Neural cell (in vitro differentiated cells): ENCODE measurements at regions not wholly inside any gene's neighbourhood (a gene's known extent, or its start where the extent isn't known, plus 50 kb on each side); places are given as distances from the start of the nearest gene placed in this dataset.

ENCODE experiments used
- EP300 ChIP-seq: fragments of 450-650 bp; conservative IDR thresholded peaks from 2 replicates; pipeline ENCODE4 v1.6.1; 2014; ENCODE audit warnings: antibody characterized with exemption, mild to moderate bottlenecking, moderate library complexity; ENCODE audit not compliant: poor library complexity, severe bottlenecking
- EZH2 ChIP-seq: fragments of 200-600, 300-800 bp; shearing (Covaris generic), sonication (generic); IDR thresholded peaks from 2 replicates; pipeline ENCODE4 v1.6.1; 2014; ENCODE audit warnings: antibody characterized with exemption, low read length, borderline replicate concordance, mild to moderate bottlenecking; ENCODE audit not compliant: insufficient read depth, poor library complexity, severe bottlenecking
- MXI1 ChIP-seq: fragments of 450-650 bp; conservative IDR thresholded peaks from 2 replicates; pipeline ENCODE4 v1.6.1; 2014; ENCODE audit warnings: antibody characterized with exemption, mild to moderate bottlenecking; ENCODE audit not compliant: poor library complexity, severe bottlenecking
- POLR2AphosphoS5 ChIP-seq: IDR thresholded peaks from 2 replicates; pipeline ENCODE4 v1.6.1; 2012
- RAD21 ChIP-seq: fragments of 450-650 bp; conservative IDR thresholded peaks from 2 replicates; pipeline ENCODE4 v1.6.1; 2014; ENCODE audit warnings: antibody characterized with exemption, mild to moderate bottlenecking, moderate library complexity
- SMC3 ChIP-seq: fragments of 450-650 bp; conservative IDR thresholded peaks from 2 replicates; pipeline ENCODE4 v1.6.1; 2014; ENCODE audit warnings: antibody characterized with exemption, mild to moderate bottlenecking, moderate library complexity; ENCODE audit not compliant: poor library complexity
- TAF1 ChIP-seq: IDR thresholded peaks from 2 replicates; pipeline ENCODE4 v1.6.1; 2012; ENCODE audit warnings: low read depth
- TF ChIP-seq, protein P1 (sequence below): fragments of 450-650 bp; IDR thresholded peaks from 2 replicates; pipeline ENCODE4 v1.5.1; 2014; ENCODE audit warnings: antibody characterized with exemption, mild to moderate bottlenecking, moderate library complexity; ENCODE audit not compliant: poor library complexity, severe bottlenecking
- TF ChIP-seq, protein P2 (sequence below): IDR thresholded peaks from 2 replicates; pipeline ENCODE4 v1.6.1; 2012; ENCODE audit warnings: borderline replicate concordance

DNA sequence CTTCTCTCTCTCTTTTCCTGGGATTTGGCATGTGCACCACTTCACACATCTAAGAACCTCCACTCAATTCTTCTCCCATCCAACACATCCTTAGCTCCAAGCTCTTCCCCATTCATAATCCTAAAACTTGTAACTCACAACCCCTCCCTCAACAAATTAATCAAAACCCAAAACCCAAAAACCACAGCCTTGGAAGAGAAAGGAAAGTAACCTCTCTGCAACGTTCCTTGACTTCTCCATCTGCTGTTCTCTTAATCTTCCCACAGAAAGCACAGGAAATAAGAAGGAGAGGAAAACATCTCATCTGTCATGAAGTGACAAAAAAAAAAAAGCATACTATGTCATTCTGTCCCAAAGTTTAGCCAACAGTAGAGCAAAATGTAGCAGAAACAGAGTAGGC lies 66.2 kb downstream of the DRD1 start:
- TF ChIP-seq EZH2 (no peak), POLR2AphosphoS5 (no peak), EP300 (no peak), RAD21 (no peak), TAF1 (no peak), SMC3 (no peak), MXI1 (no peak)
- TF ChIP-seq, protein P1, sequence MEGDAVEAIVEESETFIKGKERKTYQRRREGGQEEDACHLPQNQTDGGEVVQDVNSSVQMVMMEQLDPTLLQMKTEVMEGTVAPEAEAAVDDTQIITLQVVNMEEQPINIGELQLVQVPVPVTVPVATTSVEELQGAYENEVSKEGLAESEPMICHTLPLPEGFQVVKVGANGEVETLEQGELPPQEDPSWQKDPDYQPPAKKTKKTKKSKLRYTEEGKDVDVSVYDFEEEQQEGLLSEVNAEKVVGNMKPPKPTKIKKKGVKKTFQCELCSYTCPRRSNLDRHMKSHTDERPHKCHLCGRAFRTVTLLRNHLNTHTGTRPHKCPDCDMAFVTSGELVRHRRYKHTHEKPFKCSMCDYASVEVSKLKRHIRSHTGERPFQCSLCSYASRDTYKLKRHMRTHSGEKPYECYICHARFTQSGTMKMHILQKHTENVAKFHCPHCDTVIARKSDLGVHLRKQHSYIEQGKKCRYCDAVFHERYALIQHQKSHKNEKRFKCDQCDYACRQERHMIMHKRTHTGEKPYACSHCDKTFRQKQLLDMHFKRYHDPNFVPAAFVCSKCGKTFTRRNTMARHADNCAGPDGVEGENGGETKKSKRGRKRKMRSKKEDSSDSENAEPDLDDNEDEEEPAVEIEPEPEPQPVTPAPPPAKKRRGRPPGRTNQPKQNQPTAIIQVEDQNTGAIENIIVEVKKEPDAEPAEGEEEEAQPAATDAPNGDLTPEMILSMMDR = no peak
- TF ChIP-seq, protein P2, sequence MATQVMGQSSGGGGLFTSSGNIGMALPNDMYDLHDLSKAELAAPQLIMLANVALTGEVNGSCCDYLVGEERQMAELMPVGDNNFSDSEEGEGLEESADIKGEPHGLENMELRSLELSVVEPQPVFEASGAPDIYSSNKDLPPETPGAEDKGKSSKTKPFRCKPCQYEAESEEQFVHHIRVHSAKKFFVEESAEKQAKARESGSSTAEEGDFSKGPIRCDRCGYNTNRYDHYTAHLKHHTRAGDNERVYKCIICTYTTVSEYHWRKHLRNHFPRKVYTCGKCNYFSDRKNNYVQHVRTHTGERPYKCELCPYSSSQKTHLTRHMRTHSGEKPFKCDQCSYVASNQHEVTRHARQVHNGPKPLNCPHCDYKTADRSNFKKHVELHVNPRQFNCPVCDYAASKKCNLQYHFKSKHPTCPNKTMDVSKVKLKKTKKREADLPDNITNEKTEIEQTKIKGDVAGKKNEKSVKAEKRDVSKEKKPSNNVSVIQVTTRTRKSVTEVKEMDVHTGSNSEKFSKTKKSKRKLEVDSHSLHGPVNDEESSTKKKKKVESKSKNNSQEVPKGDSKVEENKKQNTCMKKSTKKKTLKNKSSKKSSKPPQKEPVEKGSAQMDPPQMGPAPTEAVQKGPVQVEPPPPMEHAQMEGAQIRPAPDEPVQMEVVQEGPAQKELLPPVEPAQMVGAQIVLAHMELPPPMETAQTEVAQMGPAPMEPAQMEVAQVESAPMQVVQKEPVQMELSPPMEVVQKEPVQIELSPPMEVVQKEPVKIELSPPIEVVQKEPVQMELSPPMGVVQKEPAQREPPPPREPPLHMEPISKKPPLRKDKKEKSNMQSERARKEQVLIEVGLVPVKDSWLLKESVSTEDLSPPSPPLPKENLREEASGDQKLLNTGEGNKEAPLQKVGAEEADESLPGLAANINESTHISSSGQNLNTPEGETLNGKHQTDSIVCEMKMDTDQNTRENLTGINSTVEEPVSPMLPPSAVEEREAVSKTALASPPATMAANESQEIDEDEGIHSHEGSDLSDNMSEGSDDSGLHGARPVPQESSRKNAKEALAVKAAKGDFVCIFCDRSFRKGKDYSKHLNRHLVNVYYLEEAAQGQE = no peak
